AG04450 (cell line): ENCODE measurements at regions not wholly inside any gene's neighbourhood (a gene's known extent, or its start where the extent isn't known, plus 50 kb on each side); places are given as distances from the start of the nearest gene placed in this dataset.
"Not testable (repeated sequence)": the region's sequence is repeated elsewhere in the genome, so short reads cannot be mapped to it uniquely, and the experiment has no call there.

Experiments
- CTCF ChIA-PET: fragments of 300-600, 350-600 bp; formaldehyde crosslinking; extraction: SDS; loops from one replicate; lab custom pipeline; 2022; ENCODE audit warnings: antibody characterized with exemption, inconsistent platforms; lab: Charles Lee
- POLR2A ChIA-PET: fragments of 350-600 bp; formaldehyde crosslinking; extraction: SDS; loops from one replicate; lab custom pipeline; 2021; ENCODE audit warnings: antibody characterized with exemption, inconsistent platforms; lab: Yijun Ruan, JAX
- DNase-seq: peaks from one replicate; pipeline ENCODE4 v3.0.0-alpha.2; 2011; ENCODE audit warnings: low read depth, low spot score
- H3K27ac ChIP-seq: one replicate; pipeline ENCODE4 v1.5.1; 2012; ENCODE audit warnings: low read depth, low read length, control low read depth
- H3K27me3 ChIP-seq: one replicate; pipeline ENCODE4 v1.6.0; 2012; ENCODE audit warnings: low read length; ENCODE audit not compliant: control insufficient read depth, insufficient read depth
- H3K4me3 ChIP-seq: 2 replicates; pipeline ENCODE4 v1.5.1; 2011; ENCODE audit warnings: mild to moderate bottlenecking, low read depth, low read length, control low read depth
- H3K9me3 ChIP-seq: 2 replicates; pipeline ENCODE4 v1.5.1; 2012; ENCODE audit warnings: low read length; ENCODE audit not compliant: control insufficient read depth, insufficient read depth
- CTCF ChIP-seq: IDR thresholded peaks from 2 replicates; pipeline ENCODE4 v1.5.1; 2011; ENCODE audit warnings: low read depth, low read length, control low read depth, inconsistent platforms

GRCh38 chr12:27865421-27865820 lies 85.4 kb upstream of the MANSC4 start:
- Histone ChIP-seq H3K9me3 (no peaks in the 10 kb centered on the region), H3K27me3 (no peaks in the 10 kb centered on the region), H3K4me3 (no peak overlapping the region), H3K27ac (no peak overlapping the region)
- TF ChIP-seq CTCF = no peak
- ChIA-PET CTCF (interaction anchor here (1.0 kb wide), 1 partner anchor 132 kb away, joined by 5 read pairs; no protein-coding TSS in a partner anchor), POLR2A (no interaction called here)
- no peak for DNase-seq

GRCh38 chr12:27864521-27864920 lies 84.5 kb upstream of the MANSC4 start:
- ChIA-PET POLR2A (no interaction called here), CTCF (no interaction called here)
- no peak for DNase-seq
- TF ChIP-seq CTCF = no peak
- Histone ChIP-seq H3K9me3 (no peaks in the 10 kb centered on the region), H3K4me3 (no peak overlapping the region), H3K27me3 (no peaks in the 10 kb centered on the region), H3K27ac (no peak overlapping the region)

DNA sequence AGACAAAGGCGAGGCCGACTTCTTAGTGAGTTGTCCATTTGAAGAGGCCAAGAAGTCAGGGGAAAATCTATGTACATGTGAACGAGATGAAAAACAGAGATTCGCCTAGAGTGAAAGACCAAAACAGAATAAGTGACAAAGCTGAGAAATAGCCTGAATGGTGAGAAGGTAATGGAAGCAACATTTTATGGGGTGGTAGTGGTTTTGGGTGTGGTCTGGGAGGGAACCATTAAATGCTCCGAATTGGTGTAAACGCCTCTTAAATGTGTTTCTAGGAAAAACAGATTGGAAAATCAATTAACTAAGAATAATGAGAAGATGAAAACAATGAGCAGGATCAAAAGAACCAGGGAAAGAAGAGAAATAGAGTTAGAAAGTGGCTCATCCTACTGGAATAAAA lies 83.8 kb upstream of the MANSC4 start:
- ChIA-PET CTCF (no interaction called here), POLR2A (no interaction called here)
- H3K4me3 ChIP-seq = no peak overlapping the region
- H3K27ac ChIP-seq = no peak overlapping the region
- DNase-seq = no peak
- no peaks in the 10 kb centered on the region for H3K9me3 ChIP-seq
- H3K27me3 ChIP-seq = no peaks in the 10 kb centered on the region
- TF ChIP-seq CTCF = no peak

GRCh38 chr12:27861428-27862167 lies 81.6 kb upstream of the MANSC4 start:
- no peaks in the 10 kb centered on the region for H3K9me3 ChIP-seq
- no peak for TF ChIP-seq CTCF
- no peaks in the 10 kb centered on the region for H3K27me3 ChIP-seq
- no peak overlapping the region for H3K4me3 ChIP-seq
- DNase-seq = no peak
- ChIA-PET POLR2A (interaction anchor here (0.8 to 1.1 kb wide), 2 partner anchors 38 to 72 kb away, joined by 3 to 10 read pairs; no protein-coding TSS in a partner anchor), CTCF (interaction anchor here (0.6 to 1.6 kb wide), 7 partner anchors 22 to 691 kb away, joined by 3 to 8 read pairs (median 3); no protein-coding TSS in a partner anchor)
- H3K27ac ChIP-seq = no peak overlapping the region

- Histone ChIP-seq H3K9me3 (no peaks in the 10 kb centered on the region), H3K27me3 (no peaks in the 10 kb centered on the region), H3K27ac (no peak overlapping the region), H3K4me3 (no peak overlapping the region)
- DNase-seq = no peak
- no peak for TF ChIP-seq CTCF
- ChIA-PET POLR2A (no interaction called here), CTCF (no interaction called here)
These were observed 79.6 kb upstream of the MANSC4 start for GRCh38 chr12:27859648-27860047.

DNA sequence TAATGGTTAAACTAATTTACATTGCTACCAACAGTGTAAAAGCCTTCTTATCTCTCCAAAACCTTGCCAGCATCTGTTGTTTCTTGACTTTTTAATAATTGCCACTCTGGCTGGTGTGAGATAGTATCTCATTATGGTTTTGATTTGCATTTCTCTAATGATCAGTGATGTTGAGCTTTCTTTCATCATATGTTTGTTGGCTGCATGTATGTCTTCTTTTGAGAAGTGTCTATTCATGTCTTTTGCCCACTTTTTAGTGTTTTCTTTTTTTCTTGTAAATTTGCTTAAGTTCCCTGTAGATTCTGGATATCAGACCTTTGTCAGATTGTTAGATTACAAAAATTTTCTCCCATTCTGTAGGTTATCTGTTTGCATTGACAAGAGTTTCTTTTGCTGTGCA lies 77.0 kb upstream of the MANSC4 start:
- POLR2A ChIA-PET, H3K4me3 ChIP-seq, CTCF ChIA-PET, H3K27me3 ChIP-seq, DNase-seq, H3K27ac ChIP-seq, H3K9me3 ChIP-seq: not testable (repeated sequence)
